MM.1S (cell line): ENCODE measurements at regions not wholly inside any gene's neighbourhood (a gene's known extent, or its start where the extent isn't known, plus 50 kb on each side); places are given as distances from the start of the nearest gene placed in this dataset.

Source experiments
- DNase-seq: peaks from one replicate; pipeline ENCODE4 v3.0.0-alpha.2; 2015
- H2AFZ ChIP-seq: fragments of 300-600 bp; sonication (generic); 2 replicates; pipeline ENCODE4 v1.6.0; 2016; ENCODE audit warnings: antibody characterized with exemption, low read length
- H3F3A ChIP-seq: fragments of 300-600 bp; sonication (generic); 2 replicates; pipeline ENCODE4 v1.6.1; 2016; ENCODE audit warnings: mild to moderate bottlenecking, antibody characterized with exemption, low read length, moderate library complexity, mixed read lengths; ENCODE audit not compliant: insufficient read depth
- H3K27ac ChIP-seq: fragments of 300-600 bp; sonication (generic); 2 replicates; pipeline ENCODE4 v1.5.1; 2016; ENCODE audit warnings: mild to moderate bottlenecking, low read length
- H3K27me3 ChIP-seq: fragments of 300-600 bp; sonication (generic); replicated peaks from 2 replicates; pipeline ENCODE4 v1.6.0; 2016; ENCODE audit warnings: low read length; ENCODE audit not compliant: insufficient read depth
- H3K36me3 ChIP-seq: fragments of 300-600 bp; sonication (generic); replicated peaks from 2 replicates; pipeline ENCODE4 v1.6.1; 2016; ENCODE audit warnings: mild to moderate bottlenecking, low read length, mixed read lengths; ENCODE audit not compliant: insufficient read depth
- H3K4me1 ChIP-seq: fragments of 300-600 bp; sonication (generic); 2 replicates; pipeline ENCODE4 v1.6.1; 2016; ENCODE audit warnings: low read length, mixed read lengths
- H3K4me2 ChIP-seq: fragments of 300-600 bp; sonication (generic); 2 replicates; pipeline ENCODE4 v1.6.0; 2016; ENCODE audit warnings: low read depth, low read length
- H3K4me3 ChIP-seq: fragments of 300-600 bp; sonication (generic); 2 replicates; pipeline ENCODE4 v1.5.1; 2016; ENCODE audit warnings: low read length, mixed read lengths
- H3K79me2 ChIP-seq: fragments of 300-600 bp; sonication (generic); 2 replicates; pipeline ENCODE4 v1.6.1; 2016; ENCODE audit warnings: mixed run types, low read length, mixed read lengths
- H3K9ac ChIP-seq: fragments of 300-600 bp; sonication (generic); 2 replicates; pipeline ENCODE4 v1.6.1; 2016; ENCODE audit warnings: low read length, mixed read lengths
- H3K9me2 ChIP-seq: fragments of 300-600 bp; sonication (generic); replicated peaks from 2 replicates; pipeline ENCODE4 v1.6.1; 2016; ENCODE audit warnings: mild to moderate bottlenecking, low read length, mixed read lengths; ENCODE audit not compliant: insufficient read depth
- H3K9me3 ChIP-seq: fragments of 300-600 bp; sonication (generic); replicated peaks from 2 replicates; pipeline ENCODE4 v1.6.1; 2016; ENCODE audit warnings: mild to moderate bottlenecking, low read length, mixed read lengths; ENCODE audit not compliant: insufficient read depth
- H4K20me1 ChIP-seq: fragments of 300-600 bp; sonication (generic); 2 replicates; pipeline ENCODE4 v1.6.1; 2016; ENCODE audit warnings: mild to moderate bottlenecking, low read length, moderate library complexity, mixed read lengths; ENCODE audit not compliant: insufficient read depth
- CTCF ChIP-seq: fragments of 300-600 bp; sonication (generic); IDR thresholded peaks from 2 replicates; pipeline ENCODE4 v1.5.1; 2016; ENCODE audit warnings: antibody characterized with exemption, low read length, mixed read lengths
- EZH2 ChIP-seq: fragments of 300-600 bp; sonication (generic); optimal IDR thresholded peaks from 2 replicates; pipeline ENCODE3; 2017; ENCODE audit warnings: low read depth, mild to moderate bottlenecking, antibody characterized with exemption, low read length, mixed read lengths
- EZH2phosphoT487 ChIP-seq: fragments of 300-600 bp; sonication (generic); IDR thresholded peaks from 2 replicates; pipeline ENCODE4 v1.6.1; 2018; ENCODE audit warnings: antibody characterized with exemption, low read length

- Histone ChIP-seq H3K27me3 (no peaks in the 10 kb centered on the region), H3K9me3 (no peaks in the 10 kb centered on the region), H3K4me3 (no peak overlapping the region), H3K79me2 (no peaks in the 10 kb centered on the region), H3F3A (no peaks in the 10 kb centered on the region), H3K9ac (no peak overlapping the region), H3K4me1 (no peaks in the 10 kb centered on the region), H4K20me1 (no peaks in the 10 kb centered on the region), H3K36me3 (no peaks in the 10 kb centered on the region), H2AFZ (no peak overlapping the region), H3K27ac (no peak overlapping the region), H3K9me2 (no peaks in the 10 kb centered on the region), H3K4me2 (no peak overlapping the region)
- no peak for TF ChIP-seq CTCF
- no peak for TF ChIP-seq EZH2phosphoT487
- no peak for TF ChIP-seq EZH2
- no peak for DNase-seq
Observed at GRCh38 chr22:34080433-34080832, 160.2 kb upstream of the LARGE1 start.

- no peaks in the 10 kb centered on the region for H4K20me1 ChIP-seq
- TF ChIP-seq CTCF (no peak), EZH2phosphoT487 (no peak), EZH2 (no peak)
- H3K4me3 ChIP-seq = no peak overlapping the region
- DNase-seq = no peak
- no peak overlapping the region for H3K4me2 ChIP-seq
- no peak overlapping the region for H2AFZ ChIP-seq
- H3F3A ChIP-seq = no peaks in the 10 kb centered on the region
- H3K27me3 ChIP-seq = no peaks in the 10 kb centered on the region
- no peaks in the 10 kb centered on the region for H3K4me1 ChIP-seq
- H3K9ac ChIP-seq = no peak overlapping the region
- no peak overlapping the region for H3K27ac ChIP-seq
- H3K79me2 ChIP-seq = no peaks in the 10 kb centered on the region
- no peaks in the 10 kb centered on the region for H3K9me2 ChIP-seq
- H3K36me3 ChIP-seq = no peaks in the 10 kb centered on the region
- H3K9me3 ChIP-seq = no peaks in the 10 kb centered on the region
Observed at GRCh38 chr22:34096770-34097169, 176.5 kb upstream of the LARGE1 start.

GRCh38 chr22:34099278-34099677, 179.0 kb upstream of the LARGE1 start:
- no peaks in the 10 kb centered on the region for H4K20me1 ChIP-seq
- no peaks in the 10 kb centered on the region for H3K4me1 ChIP-seq
- H3K27me3 ChIP-seq = no peaks in the 10 kb centered on the region
- H3K4me3 ChIP-seq = no peak overlapping the region
- no peak overlapping the region for H3K4me2 ChIP-seq
- no peaks in the 10 kb centered on the region for H3K36me3 ChIP-seq
- no peak for TF ChIP-seq CTCF
- no peak overlapping the region for H3K27ac ChIP-seq
- H3K79me2 ChIP-seq = no peaks in the 10 kb centered on the region
- H3K9ac ChIP-seq = no peak overlapping the region
- no peak overlapping the region for H2AFZ ChIP-seq
- H3F3A ChIP-seq = no peaks in the 10 kb centered on the region
- no peaks in the 10 kb centered on the region for H3K9me2 ChIP-seq
- no peaks in the 10 kb centered on the region for H3K9me3 ChIP-seq
- DNase-seq = no peak

- Histone ChIP-seq H3K4me3 (no peak overlapping the region), H3K79me2 (no peaks in the 10 kb centered on the region), H3K9ac (no peak overlapping the region), H4K20me1 (no peaks in the 10 kb centered on the region), H2AFZ (no peak overlapping the region), H3K27me3 (no peaks in the 10 kb centered on the region), H3K4me1 (no peaks in the 10 kb centered on the region), H3K36me3 (no peaks in the 10 kb centered on the region), H3K27ac (no peak overlapping the region), H3K4me2 (no peak overlapping the region), H3F3A (no peaks in the 10 kb centered on the region), H3K9me3 (no peaks in the 10 kb centered on the region), H3K9me2 (no peaks in the 10 kb centered on the region)
- no peak for DNase-seq
- no peak for TF ChIP-seq CTCF
- TF ChIP-seq EZH2phosphoT487 = no peak
- no peak for TF ChIP-seq EZH2
Observed at GRCh38 chr22:34102633-34103032, 182.4 kb upstream of the LARGE1 start.
